Body of pancreas (tissue), 4 donors: ENCODE measurements at regions not wholly inside any gene's neighbourhood (a gene's known extent, or its start where the extent isn't known, plus 50 kb on each side); places are given as distances from the start of the nearest gene placed in this dataset.

ENCODE experiments used
- POLR2A ChIP-seq, 3 donors: fragments of 450-650 bp; IDR thresholded peaks; one replicate each; pipeline ENCODE4 v1.6.1; 2016; ENCODE audit warnings: antibody characterized with exemption in 3 of 3, mild to moderate bottlenecking in 2 of 3
- TF ChIP-seq, protein P1 (sequence below), 7 experiments: fragments of 450-650 bp in 4 of 7; fragments of 200-600 bp in 3 of 7; sonication (generic) in 3 of 7; IDR thresholded peaks; one replicate each; pipeline ENCODE4 v1.5.1; 2016 to 2019; ENCODE audit warnings: antibody characterized with exemption in 7 of 7

DNA sequence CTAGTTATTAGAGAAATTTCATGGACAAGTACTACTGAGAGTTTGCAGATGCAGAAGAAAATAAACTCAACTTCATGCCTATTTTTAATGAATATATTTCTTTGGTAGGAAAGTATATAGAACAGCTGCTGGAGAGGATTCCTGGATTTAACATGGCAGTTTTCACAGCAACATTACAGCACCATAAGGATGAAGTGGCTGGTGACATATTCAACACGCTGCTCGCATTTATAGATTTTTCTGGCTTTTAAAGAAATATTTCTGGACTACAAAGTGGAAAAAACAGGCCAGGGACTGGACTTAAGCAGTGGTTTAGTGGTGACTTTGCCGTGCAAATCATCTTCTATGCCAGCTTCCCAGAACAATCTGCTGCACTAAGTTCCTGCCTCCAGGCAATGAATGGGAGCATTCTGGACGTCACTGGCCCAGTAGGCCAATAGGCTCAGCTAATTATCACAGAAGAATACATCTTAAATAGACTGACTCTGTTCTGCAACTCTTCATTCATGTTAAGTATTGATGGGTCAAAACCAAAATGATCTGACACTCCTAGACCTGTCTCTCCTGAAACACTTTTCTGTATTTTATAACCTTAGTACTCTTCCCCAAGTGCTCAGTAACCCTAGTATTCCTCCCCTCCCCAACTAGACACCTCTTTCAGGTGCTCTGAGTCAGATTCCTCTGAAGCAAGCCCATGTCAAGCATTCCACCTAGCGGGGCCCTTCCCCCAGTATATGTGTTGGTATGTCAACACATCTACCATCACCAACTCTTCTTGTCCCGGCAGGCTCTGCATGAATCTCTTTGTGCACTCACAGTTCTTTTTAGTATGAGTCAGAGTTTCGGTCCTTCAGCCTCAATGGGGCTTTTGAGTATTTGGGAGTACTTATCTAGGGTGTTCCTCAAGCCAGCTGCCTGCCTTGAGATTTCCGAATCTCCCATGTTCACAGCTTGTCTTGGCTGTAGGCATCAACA lies 625.5 kb downstream of the CHSY3 start:
- TF ChIP-seq POLR2A (IDR thresholded peaks at IDR 0.05), result no peak
- TF ChIP-seq, protein P1, sequence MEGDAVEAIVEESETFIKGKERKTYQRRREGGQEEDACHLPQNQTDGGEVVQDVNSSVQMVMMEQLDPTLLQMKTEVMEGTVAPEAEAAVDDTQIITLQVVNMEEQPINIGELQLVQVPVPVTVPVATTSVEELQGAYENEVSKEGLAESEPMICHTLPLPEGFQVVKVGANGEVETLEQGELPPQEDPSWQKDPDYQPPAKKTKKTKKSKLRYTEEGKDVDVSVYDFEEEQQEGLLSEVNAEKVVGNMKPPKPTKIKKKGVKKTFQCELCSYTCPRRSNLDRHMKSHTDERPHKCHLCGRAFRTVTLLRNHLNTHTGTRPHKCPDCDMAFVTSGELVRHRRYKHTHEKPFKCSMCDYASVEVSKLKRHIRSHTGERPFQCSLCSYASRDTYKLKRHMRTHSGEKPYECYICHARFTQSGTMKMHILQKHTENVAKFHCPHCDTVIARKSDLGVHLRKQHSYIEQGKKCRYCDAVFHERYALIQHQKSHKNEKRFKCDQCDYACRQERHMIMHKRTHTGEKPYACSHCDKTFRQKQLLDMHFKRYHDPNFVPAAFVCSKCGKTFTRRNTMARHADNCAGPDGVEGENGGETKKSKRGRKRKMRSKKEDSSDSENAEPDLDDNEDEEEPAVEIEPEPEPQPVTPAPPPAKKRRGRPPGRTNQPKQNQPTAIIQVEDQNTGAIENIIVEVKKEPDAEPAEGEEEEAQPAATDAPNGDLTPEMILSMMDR (IDR thresholded peaks at IDR 0.05), result no peak
